Islet precursor cell (in vitro differentiated cells): ENCODE measurements at regions not wholly inside any gene's neighbourhood (a gene's known extent, or its start where the extent isn't known, plus 50 kb on each side); places are given as distances from the start of the nearest gene placed in this dataset.

ENCODE experiments used
- DNase-seq: peaks from one replicate; pipeline ENCODE4 v3.0.0-alpha.2; 2018

DNA sequence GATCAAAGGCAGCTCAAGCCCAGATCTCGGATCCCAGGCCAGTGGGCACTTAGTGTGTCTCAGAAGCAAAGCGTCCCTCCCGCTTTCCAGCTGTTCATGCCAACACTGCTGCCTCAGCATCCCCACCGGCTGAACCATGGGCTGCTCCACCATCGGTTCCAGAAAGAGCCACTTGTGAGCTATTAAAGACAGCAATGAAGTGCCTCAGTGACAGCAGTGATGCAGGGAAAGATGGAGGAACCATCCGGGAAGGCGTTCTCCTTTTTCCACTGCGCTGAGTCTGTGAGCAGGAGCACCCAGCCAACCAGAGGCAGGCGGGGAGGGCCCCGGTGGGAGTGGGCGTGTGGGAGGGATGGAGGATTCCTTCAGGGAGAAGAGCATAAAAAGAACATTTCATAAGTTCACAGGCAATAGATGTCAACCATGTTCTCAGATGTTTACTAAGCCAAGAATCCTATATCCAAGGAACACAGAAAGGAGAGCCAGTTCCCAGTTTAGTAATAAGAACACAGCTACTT lies 96.2 kb upstream of the MKI67 start:
- DNase-seq: no peak

DNA sequence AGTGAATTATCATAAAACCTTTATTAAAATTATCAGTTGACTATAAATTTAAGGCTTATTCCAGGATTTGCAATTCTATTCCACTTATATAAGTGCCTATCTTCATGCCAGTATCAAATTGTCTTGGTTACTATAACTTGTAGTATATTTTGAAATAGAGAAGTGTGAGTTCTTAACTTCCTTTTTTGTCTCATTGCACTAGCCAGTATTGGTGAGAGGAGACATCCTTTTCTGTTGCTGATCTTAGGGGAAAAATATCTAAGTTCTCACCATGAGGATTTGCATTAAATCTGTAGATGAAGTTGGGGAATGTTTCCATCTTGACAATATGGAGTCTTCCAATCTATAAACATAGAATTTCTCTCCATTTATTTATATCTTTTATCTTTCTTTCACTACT lies 104.2 kb upstream of the MKI67 start:
- no peak for DNase-seq

DNA sequence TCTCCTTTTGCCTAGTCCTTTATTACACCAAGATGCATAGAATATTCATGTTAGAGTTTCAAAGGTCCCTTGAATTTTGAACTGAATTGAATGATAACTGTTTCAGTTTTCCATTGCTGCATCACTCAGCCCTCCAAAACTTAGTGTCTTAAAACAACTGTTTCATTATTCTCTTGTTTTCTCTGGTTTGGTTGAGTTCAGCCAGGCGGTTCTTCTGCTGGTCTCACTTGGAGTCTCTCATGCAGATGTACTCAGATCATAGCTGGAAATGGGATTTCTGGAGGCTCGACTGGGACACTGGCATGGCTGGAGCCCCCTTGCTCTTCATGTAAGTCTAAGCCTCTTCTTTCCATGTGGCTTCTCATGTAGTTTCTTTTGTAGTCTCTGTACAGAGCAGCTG lies 107.2 kb upstream of the MKI67 start:
- no peak for DNase-seq

DNA sequence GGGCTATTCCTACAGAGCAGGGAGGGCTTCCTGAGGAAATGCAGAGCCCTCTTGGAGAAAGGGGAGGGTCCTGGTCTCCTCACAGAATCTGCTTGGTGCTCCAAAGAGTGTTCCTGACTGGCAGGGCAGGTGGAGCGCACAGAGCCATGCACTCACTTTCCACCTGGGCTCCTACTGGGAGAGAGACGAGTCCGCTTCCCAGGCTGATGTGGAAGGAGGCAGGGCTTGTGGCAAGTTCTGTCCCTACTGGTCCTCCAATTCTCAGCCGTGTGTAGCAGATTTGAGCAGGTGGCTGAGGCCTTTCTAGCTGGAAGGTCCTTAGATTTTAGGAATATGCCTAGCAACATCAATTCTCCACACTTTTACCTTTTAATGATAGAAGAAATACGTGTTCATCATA lies 111.5 kb upstream of the MKI67 start:
- DNase-seq: no peak

DNA sequence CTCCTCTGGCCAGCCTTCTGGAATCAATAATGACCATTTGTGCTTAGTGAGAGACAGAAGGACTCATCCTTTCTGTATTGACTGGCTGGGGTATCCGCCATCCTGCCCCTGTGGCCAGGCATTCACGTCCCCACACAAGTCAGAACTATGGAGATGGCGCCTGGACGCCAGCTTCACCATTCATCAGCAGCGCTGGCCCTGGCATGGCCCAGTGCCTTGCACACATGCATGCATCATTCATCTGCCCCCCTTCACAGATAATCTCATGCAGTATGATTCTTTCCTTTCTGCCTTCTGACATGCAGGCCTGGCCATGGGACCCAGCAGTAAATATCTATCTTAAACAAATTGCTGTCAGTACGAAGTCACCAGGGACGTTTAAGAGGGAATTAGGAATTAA lies 114.8 kb upstream of the MKI67 start:
- DNase-seq: no peak

DNA sequence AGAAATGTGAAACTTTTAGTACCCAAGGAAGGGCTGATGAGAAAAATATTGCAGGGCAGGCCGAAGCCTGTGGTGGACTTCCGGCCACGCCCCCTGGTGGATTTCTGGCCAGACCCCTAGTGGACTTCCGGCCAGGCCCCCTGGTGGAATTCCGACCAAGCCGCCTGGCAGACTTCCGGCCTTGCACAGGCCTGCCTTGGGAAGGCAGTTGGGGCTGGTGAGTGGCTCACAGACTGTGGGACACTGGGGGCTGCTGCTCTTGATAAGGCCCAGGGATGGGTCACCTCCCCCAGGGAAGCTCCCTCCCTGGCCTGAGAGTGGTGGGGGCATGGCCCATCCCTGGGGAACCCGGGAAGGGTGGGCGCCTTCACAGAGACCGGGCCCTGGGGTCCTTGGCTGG lies 116.4 kb upstream of the MKI67 start:
- DNase-seq: no peak

DNA sequence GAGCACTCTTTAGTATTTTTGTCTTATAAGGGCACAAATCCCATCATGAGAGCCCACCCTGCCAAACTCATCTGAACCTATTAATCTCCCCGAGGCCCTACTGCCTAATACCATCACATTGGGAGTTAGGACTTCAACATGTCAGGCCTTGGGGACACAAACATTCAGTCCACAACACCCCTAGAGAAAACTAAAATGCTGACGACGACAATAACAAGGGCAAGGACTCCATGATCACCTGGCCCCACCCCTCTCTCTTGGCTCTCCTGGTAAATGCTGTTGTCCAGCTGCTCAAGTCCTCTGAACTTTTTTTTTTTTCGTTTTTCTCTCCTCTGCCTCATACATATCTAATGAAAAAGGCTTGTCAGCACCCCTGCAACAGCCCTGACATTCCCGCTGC lies 118.8 kb upstream of the MKI67 start:
- DNase-seq: no peak

DNA sequence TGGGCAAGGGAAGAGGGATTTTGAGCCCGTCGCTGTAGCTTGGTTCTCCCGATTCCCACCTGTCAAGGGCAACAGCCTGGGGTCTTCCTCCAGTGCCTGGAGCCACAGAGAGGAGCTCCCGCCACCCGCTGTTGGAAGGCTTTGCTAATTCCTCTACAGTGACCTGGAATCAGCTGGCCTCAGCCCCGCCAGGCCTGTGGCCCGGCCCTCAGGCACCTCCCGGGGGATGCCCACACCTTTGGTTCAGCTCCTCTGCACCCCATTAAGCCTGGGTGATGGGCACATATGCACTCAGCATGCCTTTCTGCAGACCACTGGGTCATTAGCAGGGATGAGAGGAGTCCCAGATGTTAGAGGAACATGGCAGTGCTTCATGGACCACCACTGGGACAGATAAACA lies 121.4 kb upstream of the MKI67 start:
- DNase-seq: no peak

DNA sequence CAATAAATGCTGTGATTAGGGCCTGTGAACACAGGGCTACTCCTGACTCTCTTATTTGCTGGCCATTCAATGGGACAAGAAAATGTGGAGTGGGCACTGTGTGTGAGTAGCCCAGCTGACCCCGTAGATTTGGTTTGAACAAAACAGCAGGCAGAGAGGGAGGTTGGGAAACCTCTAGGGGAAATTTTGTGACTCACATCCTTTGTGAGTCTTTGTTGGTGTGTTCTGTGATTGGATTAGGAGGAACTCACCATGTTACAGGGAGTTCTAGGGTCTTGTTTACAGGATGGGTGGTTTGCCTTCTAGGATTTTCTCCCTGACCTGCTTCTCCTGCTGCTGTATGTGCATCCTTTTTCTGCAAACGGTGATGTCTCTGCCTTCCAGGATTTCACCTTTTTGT lies 128.3 kb upstream of the MKI67 start:
- no peak for DNase-seq

DNA sequence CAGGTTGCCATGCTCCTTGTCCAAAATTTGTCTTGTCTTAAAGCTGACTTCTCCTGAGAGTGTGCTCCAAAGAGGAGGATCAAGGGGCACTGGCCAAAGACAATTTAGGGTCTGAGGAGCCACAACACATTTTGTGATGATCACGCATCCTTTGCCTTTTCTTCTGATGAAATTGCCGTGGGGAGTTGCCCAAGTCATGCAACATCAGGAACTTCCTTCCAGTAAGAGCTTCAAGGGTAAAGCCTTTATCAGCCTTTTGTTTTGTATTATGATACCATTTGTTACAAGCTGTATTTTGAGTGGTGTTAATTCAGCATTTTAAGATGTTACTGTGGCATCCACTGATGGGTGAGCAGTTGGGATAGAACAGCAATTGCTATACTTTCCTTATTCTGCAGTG lies 131.2 kb upstream of the MKI67 start:
- no peak for DNase-seq

DNA sequence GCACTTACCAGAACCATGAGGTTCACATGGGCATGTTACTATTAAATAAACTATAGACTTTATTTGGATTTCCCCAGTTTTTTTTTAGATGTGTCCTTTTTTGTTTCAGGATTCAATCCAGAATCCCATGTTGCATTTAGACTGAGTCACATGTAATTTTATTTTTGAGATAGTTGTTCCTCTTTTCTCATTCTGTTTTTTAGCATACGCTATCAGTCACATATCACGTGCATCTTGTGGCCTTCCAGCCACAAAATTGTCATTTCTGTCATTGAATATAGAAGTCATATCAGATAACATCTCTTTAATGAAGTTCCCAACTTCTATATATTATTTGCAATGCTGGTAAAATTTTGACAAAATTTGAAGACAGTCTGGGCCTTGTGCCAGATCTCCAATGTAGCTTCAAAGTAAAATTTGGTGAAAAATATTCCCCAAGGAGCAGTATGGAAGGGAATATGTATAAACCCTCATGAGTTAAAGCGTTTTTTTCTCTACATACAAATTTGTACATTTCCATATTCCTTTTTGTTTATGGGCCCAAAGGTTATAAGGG lies 132.3 kb upstream of the MKI67 start:
- no peak for DNase-seq

DNA sequence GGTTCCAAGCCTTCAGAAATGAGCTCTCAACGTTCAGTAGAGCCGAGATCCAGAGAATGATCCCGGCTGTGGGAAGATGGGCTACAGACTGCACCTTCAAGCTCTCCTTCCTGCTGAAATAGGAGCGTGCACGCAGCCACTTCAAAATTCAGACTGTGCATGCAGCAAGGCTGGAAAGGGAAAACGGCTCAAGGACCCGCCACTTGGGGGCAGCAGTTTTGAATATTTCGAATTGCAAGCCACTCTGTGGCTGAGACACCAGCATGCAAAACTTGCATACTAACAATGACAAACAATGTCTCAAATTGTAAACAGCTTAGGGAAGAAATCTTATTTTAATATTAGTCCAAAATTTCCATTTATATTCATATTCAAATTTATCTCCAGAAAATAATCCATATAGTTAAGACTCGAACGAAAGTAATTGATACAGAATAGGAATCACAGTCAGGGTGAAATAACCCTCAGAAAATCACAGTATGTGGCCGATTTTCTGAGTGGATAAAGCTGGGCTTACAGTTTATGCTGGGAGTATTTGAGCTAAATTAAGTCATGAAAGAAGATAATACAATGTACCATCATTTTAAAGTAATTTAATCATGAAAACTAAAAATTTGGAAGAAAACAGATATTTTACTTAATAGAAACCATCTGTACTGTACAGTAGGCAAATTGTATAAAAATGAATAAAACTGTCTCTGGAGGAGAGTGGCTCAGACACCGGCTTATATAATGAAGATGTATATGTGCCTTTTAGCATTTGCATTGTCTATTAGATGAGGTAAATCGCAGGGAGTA lies 137.9 kb upstream of the MKI67 start:
- DNase-seq: peak; percentile 83

DNA sequence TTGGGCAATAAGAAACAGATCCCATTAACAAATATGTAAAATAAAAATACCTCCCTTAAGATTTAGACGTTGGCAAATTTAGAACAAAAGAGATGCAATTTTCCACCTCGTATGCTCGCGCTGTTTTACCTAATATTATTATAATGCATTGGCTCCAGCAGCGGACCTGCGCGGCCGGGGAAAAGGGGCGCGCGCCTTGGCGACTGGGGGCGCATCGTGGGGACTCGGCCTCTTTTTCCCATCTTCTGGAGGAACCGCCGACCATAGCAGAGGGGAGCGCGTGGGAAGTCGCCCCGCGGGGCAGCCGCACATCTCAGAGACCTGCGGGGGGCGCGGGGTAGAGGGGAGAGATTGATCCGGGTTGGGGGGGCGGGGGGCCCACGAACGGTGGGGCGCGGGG lies 139.4 kb upstream of the MKI67 start:
- no peak for DNase-seq

DNA sequence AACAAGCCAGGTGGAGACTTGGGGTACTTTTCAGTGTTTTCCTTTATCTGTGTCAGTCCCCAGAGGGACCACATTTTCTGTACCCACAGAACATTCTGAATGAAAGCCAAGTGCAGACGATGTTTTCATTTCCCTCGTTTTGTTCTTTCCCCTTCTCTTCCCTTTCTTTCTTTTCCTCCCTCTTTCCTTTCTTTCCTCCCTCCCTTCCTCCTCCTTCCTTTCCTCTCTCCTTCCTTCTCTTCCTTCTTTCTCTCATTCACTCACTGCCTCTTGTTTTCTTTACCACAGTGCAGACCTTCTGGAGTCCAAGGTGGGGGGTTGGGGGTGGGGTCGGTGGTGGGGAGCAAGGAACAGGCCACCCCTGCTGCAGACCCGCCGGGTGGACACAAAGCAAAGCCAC lies 141.4 kb upstream of the MKI67 start:
- DNase-seq: no peak

DNA sequence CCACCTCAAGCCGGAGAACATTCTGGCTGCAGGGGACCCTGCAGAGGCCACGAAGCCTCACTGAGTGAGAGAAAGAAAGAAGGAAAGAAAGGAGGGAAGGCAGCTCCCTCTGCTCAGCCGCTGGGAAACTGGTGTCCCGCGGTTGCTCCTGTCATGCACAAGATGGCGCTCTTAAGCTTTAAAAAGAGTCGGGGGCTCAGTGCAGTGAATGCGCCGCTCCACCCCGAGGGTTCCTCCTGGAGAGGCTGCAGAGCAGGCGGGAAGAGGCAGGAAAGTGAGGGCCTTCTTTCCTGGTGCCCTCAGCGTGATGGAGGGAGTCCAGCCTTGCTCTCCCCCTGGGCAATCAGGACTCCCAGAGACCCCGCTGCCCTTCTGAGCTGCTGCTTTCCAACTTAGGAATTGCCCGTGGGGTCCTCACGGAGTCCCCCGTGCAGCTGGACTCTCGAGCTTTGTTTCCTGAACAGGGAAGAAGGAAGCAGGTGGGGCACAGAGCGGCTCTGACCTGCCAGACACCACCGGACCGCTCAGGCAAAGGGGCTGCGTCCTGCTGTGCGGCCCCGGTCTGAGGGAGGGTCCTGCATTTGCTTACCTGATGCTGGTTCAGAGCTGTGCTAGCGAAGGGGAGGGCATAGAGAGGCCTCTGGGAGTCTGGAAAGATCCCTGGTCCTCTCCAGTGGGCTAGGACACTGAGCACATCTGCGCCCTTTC lies 141.9 kb upstream of the MKI67 start:
- DNase-seq: peak; percentile 83

DNA sequence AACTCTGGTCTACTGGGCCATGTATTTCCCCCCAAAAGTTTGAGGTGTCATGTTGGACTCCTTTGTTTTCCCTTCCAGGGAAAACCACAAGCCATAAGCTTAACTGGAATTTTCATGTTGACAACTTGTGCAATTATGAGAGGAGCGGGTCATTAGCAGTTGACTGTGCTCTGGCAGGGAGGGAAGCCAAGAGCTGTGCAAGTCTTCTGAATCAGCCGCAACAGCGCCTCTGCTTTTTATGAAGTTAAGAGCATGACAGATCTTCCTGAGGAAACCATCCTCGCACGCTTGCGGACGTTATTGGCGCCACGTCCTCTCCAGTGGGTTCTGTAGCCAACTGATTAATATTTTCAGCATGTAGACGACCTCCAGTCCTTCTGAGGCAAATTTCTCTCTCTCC lies 148.7 kb upstream of the MKI67 start:
- DNase-seq: no peak

DNA sequence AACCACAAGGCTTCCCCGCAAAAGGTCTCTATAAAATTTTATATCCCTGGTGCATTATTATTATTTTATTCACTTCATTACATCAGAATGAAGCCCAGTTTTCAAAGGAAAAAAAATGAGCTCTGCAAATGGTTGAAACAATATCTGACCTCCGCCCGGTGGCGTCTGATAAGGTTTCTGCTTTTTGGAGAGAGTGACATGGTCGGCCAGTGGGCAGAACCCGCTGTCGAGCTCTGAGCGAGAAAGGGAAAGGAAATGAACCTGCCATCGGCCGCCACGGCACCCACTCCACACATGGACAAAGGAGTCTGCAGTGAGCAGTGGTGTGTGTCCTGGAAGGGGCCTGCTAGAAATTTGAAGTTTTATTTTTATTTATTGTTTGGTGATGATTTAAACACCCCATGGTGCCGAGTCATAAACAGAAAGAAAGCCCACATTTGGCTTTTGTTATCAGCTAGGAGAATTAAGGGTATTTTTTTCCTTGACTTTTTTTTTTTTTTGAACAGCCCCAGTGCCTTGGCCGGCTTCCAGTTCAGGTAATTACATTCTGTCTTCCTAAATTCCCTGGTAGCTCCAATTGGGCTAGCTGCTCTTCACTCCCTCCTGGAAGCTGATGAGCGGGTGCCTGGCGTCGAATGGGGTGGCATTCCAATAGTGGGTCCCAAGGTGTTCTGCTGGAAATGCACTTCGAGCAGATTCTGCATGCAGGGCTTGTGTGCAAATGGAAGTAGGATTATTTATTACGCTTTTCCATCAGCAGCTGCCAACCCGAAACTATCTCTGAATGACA lies 149.4 kb upstream of the MKI67 start:
- DNase-seq: no peak

DNA sequence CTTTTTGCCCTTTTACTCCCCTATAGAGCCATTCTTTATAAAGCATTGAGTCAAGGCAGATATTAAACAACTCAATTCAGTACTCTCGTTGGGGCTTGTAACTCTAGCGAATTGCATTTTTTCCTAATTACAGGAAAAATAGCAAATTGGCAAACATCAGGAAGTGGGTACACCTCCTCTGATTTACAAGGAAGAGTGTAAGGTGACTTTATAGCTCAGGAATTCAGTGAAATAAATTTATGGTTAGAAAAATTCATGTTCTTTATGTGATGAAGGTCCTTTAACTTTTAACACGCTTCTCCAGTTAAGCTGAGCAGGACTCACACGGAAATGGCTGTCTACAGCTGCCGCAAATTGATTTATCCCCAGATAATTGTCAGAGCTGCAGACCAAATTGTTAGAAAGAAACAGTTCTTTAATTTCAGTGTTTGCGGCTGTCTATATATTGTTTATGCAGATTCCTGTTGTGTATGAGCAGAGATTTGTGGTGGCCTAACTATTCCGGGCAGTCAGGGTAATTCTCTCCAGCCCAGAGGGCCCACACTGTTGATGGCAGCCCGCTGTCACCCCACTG lies 151.1 kb upstream of the MKI67 start:
- no peak for DNase-seq

DNA sequence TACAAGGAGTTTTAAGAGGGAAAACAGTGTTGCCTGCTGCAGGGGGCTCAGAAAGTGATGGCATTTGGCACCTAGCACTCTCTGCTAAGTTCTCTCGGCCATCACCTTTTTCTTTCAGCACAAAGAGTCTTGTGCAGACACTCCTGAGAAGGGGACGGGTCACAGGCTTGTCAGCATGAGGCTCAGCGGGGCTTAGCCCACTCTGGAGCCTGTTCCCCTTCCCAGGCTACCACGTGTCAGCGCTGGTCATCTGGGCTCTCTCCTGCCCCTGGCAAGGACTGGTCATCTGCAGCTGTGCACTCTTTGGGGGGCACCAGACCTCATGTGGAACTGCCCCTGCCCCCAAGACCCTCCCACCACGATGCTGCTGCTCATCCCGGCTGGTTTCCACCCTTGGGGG lies 152.1 kb upstream of the MKI67 start:
- no peak for DNase-seq

DNA sequence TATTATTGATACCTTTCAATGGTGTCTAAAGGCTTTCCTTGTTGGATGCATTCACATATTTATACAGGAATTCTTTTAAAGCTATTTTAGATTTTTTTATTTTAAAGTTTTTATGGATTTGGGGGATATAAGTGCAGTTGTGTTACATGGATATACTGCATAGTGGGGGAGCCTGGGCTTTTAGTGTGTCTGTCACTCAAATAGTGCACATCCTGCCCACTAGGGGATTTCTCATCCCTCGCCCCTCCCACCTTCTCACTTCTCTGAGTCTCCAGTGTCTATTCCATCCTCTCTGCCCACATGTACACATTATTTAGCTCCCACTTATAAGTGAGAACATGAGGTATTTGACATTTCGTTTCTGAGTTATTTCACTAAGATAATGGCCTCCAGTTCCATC lies 154.0 kb upstream of the MKI67 start:
- no peak for DNase-seq

DNA sequence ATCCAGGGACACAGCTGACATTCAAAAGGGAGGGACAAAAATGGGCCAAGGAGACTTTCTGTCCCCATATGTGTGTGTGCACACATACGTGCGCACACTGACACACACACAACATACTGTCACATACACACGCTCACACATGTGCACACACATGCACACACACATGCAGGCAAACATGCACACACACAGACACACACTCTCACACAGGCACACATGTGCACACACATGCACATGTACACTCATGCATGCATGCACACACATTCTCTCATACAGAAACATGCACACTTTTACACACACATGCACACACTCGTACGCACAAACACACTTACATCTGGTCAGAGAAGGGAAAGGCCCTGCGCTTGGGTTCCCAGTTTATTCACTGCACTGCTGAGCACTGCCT lies 155.1 kb upstream of the MKI67 start:
- DNase-seq: no peak

DNA sequence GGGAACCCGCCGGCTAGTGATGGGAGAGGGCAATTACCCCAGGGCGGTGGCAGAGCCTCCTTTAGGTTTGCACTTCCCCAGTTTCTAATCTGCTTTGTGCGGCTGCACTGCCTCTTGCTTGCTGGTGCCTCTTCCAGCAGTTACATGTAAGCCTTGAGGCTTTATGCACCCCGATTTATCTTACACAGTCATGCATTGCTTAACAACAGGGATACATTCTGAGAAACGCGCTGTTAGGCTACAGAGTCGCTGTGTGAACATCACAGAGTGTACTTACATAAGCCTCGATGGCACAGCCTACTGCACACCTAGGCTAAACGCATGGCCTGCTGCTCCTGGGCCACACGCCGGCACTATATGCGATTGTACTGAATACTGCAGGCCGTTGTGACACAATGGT lies 155.6 kb upstream of the MKI67 start:
- DNase-seq: no peak

DNA sequence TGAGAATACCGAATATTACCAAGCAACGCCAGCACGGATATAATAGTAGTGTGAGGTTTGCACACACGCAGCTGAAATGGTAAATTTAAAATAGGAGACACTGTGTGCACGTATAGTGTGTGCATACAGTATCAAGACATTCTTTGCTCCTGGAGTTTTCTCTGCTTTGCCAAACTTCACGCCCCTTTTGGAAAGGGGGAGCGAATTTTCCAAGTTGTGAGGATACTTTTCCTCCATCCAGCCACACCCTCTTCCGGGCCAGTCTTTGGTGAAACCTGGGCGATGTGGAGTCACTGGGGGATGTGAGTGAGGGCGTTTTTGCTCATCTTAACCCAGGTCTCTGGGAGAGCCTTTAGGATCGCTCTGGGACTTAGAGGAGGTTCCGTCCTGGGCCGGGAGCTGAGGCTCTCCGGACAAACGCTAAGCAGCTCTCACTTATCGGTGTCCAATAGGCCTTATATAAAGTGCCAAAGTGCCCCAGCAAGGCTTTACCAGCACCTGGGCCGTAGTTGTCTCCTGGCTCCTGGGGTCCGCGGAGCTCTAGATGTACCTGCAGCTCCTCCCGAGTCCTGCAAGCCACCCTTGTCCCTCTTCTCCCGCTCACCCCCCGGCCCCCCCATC lies 160.0 kb upstream of the MKI67 start:
- no peak for DNase-seq
